CD14-positive monocyte (primary cell): ENCODE measurements at regions not wholly inside any gene's neighbourhood (a gene's known extent, or its start where the extent isn't known, plus 50 kb on each side); places are given as distances from the start of the nearest gene placed in this dataset.

Source experiments
- DNase-seq, 3 donors: peaks; one replicate each; pipeline ENCODE4 v3.0.0-alpha.2; 2011 to 2022
- H2AFZ ChIP-seq: 2 replicates; pipeline ENCODE4 v1.6.0; 2012; ENCODE audit warnings: mild to moderate bottlenecking, low read depth, low read length, inconsistent platforms; ENCODE audit not compliant: insufficient read depth, poor library complexity, severe bottlenecking
- H3K27ac ChIP-seq, 2 donors: 1 replicate in 1 of 2; 2 replicates in 1 of 2; pipeline ENCODE4 v1.5.1; 2012 to 2013; ENCODE audit warnings: low read length in 2 of 2, control low read depth in 1 of 2, inconsistent platforms in 1 of 2, low read depth in 1 of 2, mild to moderate bottlenecking in 1 of 2
- H3K27me3 ChIP-seq, 2 donors: one replicate each; pipeline versions ENCODE4 v1.6.0 to v1.6.1; 2011 to 2013; ENCODE audit warnings: low read length in 2 of 2; ENCODE audit not compliant: control insufficient read depth in 2 of 2, insufficient read depth in 2 of 2
- H3K36me3 ChIP-seq, 2 donors: replicated peaks in 1 of 2; 1 replicate in 1 of 2; 2 replicates in 1 of 2; pipeline versions ENCODE4 v1.5.1 to v1.6.1; 2012 to 2013; ENCODE audit warnings: low read length in 2 of 2, control low read depth in 1 of 2, inconsistent platforms in 1 of 2, mild to moderate bottlenecking in 1 of 2; ENCODE audit not compliant: insufficient read depth in 2 of 2, control insufficient read depth in 1 of 2
- H3K4me1 ChIP-seq, 2 donors: 1 replicate in 1 of 2; 2 replicates in 1 of 2; pipeline versions ENCODE4 v1.5.1 to v1.6.1; 2012 to 2013; ENCODE audit warnings: low read length in 2 of 2, control low read depth in 1 of 2, inconsistent platforms in 1 of 2, mild to moderate bottlenecking in 1 of 2, moderate library complexity in 1 of 2; ENCODE audit not compliant: insufficient read depth in 2 of 2, control insufficient read depth in 1 of 2
- H3K4me2 ChIP-seq: replicated peaks from 2 replicates; pipeline ENCODE3; 2012; ENCODE audit warnings: low read length, moderate library complexity, mild to moderate bottlenecking; ENCODE audit not compliant: poor library complexity, severe bottlenecking; ENCODE audit errors: extremely low read depth
- H3K4me3 ChIP-seq, 3 experiments: fragments of 200-600 bp in 1 of 3; sonication (generic) in 1 of 3; replicated peaks in 1 of 3; 1 replicate in 2 of 3; 2 replicates in 1 of 3; pipeline ENCODE4 v1.5.1; 2011 to 2013; ENCODE audit warnings: low read length in 3 of 3, mild to moderate bottlenecking in 3 of 3, control low read depth in 2 of 3, low read depth in 2 of 3, inconsistent platforms in 1 of 3, moderate library complexity in 1 of 3
- H3K79me2 ChIP-seq: 2 replicates; pipeline ENCODE4 v1.6.0; 2012; ENCODE audit warnings: mild to moderate bottlenecking, control low read depth, inconsistent platforms, low read length, moderate library complexity; ENCODE audit not compliant: insufficient read depth
- H3K9ac ChIP-seq: 2 replicates; pipeline ENCODE4 v1.6.0; 2017; ENCODE audit warnings: low read length, mild to moderate bottlenecking; ENCODE audit not compliant: insufficient read depth, poor library complexity, severe bottlenecking
- H3K9me3 ChIP-seq, 2 donors: replicated peaks in 1 of 2; 1 replicate in 1 of 2; 2 replicates in 1 of 2; pipeline versions ENCODE4 v1.5.1 to v1.6.1; 2012 to 2013; ENCODE audit warnings: low read length in 2 of 2, control low read depth in 1 of 2; ENCODE audit not compliant: control insufficient read depth in 1 of 2, insufficient read depth in 1 of 2
- H4K20me1 ChIP-seq: 2 replicates; pipeline ENCODE4 v1.6.0; 2012; ENCODE audit warnings: mild to moderate bottlenecking, low read length, control low read depth, moderate library complexity; ENCODE audit not compliant: insufficient read depth
- H3K27ac Mint-ChIP-seq, 7 donors: one replicate each; pipeline ENCODE4 v1.8.0; 2020; ENCODE audit warnings: mild to moderate bottlenecking in 7 of 7, mixed read lengths in 7 of 7, moderate library complexity in 6 of 7, inconsistent platforms in 2 of 7
- H3K27me3 Mint-ChIP-seq, 3 donors: one replicate each; pipeline ENCODE4 v1.8.0; 2021 to 2022; ENCODE audit warnings: low read depth in 3 of 3, mild to moderate bottlenecking in 3 of 3, mixed read lengths in 3 of 3, moderate library complexity in 3 of 3, inconsistent platforms in 1 of 3
- H3K36me3 Mint-ChIP-seq, 2 donors: one replicate each; pipeline ENCODE4 v1.8.0; 2020; ENCODE audit warnings: mixed read lengths in 2 of 2, inconsistent platforms in 1 of 2, mild to moderate bottlenecking in 1 of 2
- H3K4me1 Mint-ChIP-seq: one replicate; pipeline ENCODE4 v1.8.0; 2020; ENCODE audit warnings: mild to moderate bottlenecking, mixed read lengths
- H3K4me3 Mint-ChIP-seq, 2 donors: one replicate each; pipeline ENCODE4 v1.8.0; 2020; ENCODE audit warnings: mild to moderate bottlenecking in 2 of 2, mixed read lengths in 2 of 2, moderate library complexity in 1 of 2
- H3K9me3 Mint-ChIP-seq, 7 donors: one replicate each; pipeline ENCODE4 v1.8.0; 2020 to 2022; ENCODE audit warnings: mixed read lengths in 7 of 7, mild to moderate bottlenecking in 6 of 7, moderate library complexity in 6 of 7, inconsistent platforms in 2 of 7
- WGBS: methylation state at CpG from one replicate; pipeline ENCODE4 v1.1.5; 2013; ENCODE audit warnings: missing lambda C conversion rate; ENCODE audit not compliant: insufficient coverage; 5-methylcytosine and 5-hydroxymethylcytosine counted together
- intact Hi-C, 2 donors: fragments of 100-400 bp; cut with micrococcal nuclease; formaldehyde crosslinking; loops; one replicate each; pipeline versions ENCODE4 v1.15.0 to v1.15.1; 2023
- TF ChIP-seq, protein P1 (sequence below): fragments of 200-600 bp; IDR thresholded peaks from one replicate; pipeline ENCODE4 v1.8.0; 2022; ENCODE audit warnings: antibody characterized with exemption, mild to moderate bottlenecking

DNA sequence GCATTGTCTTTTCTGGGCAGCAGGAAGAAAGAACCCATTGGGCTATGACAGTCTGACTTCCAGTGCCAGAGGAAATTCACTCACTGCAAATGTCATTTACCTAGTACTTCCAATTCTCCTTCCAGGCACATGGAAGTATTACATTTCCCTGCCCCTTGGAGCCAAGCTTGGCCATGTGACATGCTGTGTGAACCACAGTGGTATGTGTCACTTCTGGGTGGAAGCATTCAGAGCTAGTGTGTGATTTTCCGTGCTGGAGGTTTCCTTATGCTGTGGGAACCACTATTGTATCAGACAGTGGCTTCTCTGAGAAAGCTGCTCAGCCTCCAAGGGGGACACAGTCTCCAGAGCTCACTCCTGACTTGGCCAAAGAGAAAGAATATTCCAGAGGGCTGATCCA is 387.6 kb downstream of the CDC5L start:
- peaks cover 0 to 4% (median 2%) of the 10 kb centered on the region in 7 donors for H3K9me3 Mint-ChIP-seq
- H3K79me2 ChIP-seq = no peaks in the 10 kb centered on the region
- no peak for DNase-seq
- intact Hi-C loops = no loop called here
- H3K4me3 ChIP-seq = no peak overlapping the region
- H3K36me3 ChIP-seq = no peaks in the 10 kb centered on the region
- H3K4me1 ChIP-seq = peaks cover 12 to 13% of the 10 kb centered on the region in 2 donors
- H3K4me1 Mint-ChIP-seq = peaks cover 13% of the 10 kb centered on the region
- TF ChIP-seq, protein P1, sequence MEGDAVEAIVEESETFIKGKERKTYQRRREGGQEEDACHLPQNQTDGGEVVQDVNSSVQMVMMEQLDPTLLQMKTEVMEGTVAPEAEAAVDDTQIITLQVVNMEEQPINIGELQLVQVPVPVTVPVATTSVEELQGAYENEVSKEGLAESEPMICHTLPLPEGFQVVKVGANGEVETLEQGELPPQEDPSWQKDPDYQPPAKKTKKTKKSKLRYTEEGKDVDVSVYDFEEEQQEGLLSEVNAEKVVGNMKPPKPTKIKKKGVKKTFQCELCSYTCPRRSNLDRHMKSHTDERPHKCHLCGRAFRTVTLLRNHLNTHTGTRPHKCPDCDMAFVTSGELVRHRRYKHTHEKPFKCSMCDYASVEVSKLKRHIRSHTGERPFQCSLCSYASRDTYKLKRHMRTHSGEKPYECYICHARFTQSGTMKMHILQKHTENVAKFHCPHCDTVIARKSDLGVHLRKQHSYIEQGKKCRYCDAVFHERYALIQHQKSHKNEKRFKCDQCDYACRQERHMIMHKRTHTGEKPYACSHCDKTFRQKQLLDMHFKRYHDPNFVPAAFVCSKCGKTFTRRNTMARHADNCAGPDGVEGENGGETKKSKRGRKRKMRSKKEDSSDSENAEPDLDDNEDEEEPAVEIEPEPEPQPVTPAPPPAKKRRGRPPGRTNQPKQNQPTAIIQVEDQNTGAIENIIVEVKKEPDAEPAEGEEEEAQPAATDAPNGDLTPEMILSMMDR = no peak
- H3K9ac ChIP-seq = no peak overlapping the region
- H3K27ac ChIP-seq = no peak overlapping the region
- H3K4me2 ChIP-seq = no peak overlapping the region
- no peak overlapping the region for H3K4me3 Mint-ChIP-seq
- 100% methylated on average over 1 of the region's 1 CpG for WGBS
- no peaks in the 10 kb centered on the region for H4K20me1 ChIP-seq
- H3K9me3 ChIP-seq = no peaks in the 10 kb centered on the region
- no peaks in the 10 kb centered on the region for H3K27me3 ChIP-seq
- H2AFZ ChIP-seq = no peak overlapping the region
- H3K27ac Mint-ChIP-seq = no peak overlapping the region
- no peaks in the 10 kb centered on the region for H3K36me3 Mint-ChIP-seq
- no peaks in the 10 kb centered on the region for H3K27me3 Mint-ChIP-seq

DNA sequence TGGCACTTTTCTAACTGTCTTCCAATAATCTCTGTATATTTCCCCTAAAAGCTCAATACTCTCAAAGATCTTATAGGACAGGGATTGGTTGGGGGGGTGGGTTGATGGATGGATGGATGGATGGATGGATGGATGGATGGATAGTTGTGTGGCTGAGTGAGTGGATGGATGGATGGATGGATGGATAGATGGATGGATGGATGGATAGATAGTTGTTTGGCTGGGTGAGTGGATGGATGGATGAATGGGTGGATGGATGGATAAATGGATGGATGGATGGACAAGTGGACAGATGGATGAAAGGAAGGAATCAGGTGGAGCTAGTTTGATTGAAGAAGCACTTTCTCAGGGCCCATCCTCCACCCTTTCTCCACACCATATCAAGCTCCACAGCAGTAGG is 388.8 kb downstream of the CDC5L start:
- no peak overlapping the region for H3K9ac ChIP-seq
- peaks cover 0 to 4% (median 2%) of the 10 kb centered on the region in 7 donors for H3K9me3 Mint-ChIP-seq

More for the DNA sequence above, 388.8 kb downstream of the CDC5L start:
- DNase-seq = no peak
- TF ChIP-seq, protein P1 = no peak
- Histone ChIP-seq H3K79me2 (no peaks in the 10 kb centered on the region), H3K9me3 (no peaks in the 10 kb centered on the region), H3K4me2 (no peak overlapping the region), H3K27me3 (no peaks in the 10 kb centered on the region), H3K4me1 (peaks cover 15 to 16% of the 10 kb centered on the region in 2 donors), H3K36me3 (no peaks in the 10 kb centered on the region), H3K27ac (no peak overlapping the region), H2AFZ (no peak overlapping the region), H3K4me3 (no peak overlapping the region), H4K20me1 (no peaks in the 10 kb centered on the region)
- intact Hi-C loops = no loop called here
- Mint-ChIP-seq H3K27ac (no peak overlapping the region), H3K27me3 (no peaks in the 10 kb centered on the region), H3K4me3 (no peak overlapping the region), H3K36me3 (no peaks in the 10 kb centered on the region), H3K4me1 (peaks cover 13% of the 10 kb centered on the region)
